ENCODE measurements at regions not wholly inside any gene's neighbourhood (a gene's known extent, or its start where the extent isn't known, plus 50 kb on each side); places are given as distances from the start of the nearest gene placed in this dataset.
"Not testable (repeated sequence)": the region's sequence is repeated elsewhere in the genome, so short reads cannot be mapped to it uniquely, and the experiment has no call there.

- DNase-seq (ENCODE audit: low read depth in 2 of 2, low spot score in 1 of 2) = no peak
Measured at GRCh38 chr3:8343058-8343457, 158.6 kb upstream of the LMCD1 start.

GRCh38 chr3:8345398-8345797 lies 156.2 kb upstream of the LMCD1 start:
- DNase-seq (ENCODE audit: low read depth in 2 of 2, low spot score in 1 of 2) = no peak

- DNase-seq (ENCODE audit: low read depth in 2 of 2, low spot score in 1 of 2) = no peak
Measured at GRCh38 chr3:8348076-8348475, 153.5 kb upstream of the LMCD1 start.

GRCh38 chr3:8352475-8352874 lies 149.1 kb upstream of the LMCD1 start:
- DNase-seq (ENCODE audit: low read depth in 2 of 2, low spot score in 1 of 2) = no peak

GRCh38 chr3:8353364-8353763 lies 148.3 kb upstream of the LMCD1 start:
- DNase-seq (ENCODE audit: low read depth in 2 of 2, low spot score in 1 of 2) = no peak

- no peak for DNase-seq (ENCODE audit: low read depth in 2 of 2, low spot score in 1 of 2)
Measured at GRCh38 chr3:8355346-8355745, 146.3 kb upstream of the LMCD1 start.

- not testable (repeated sequence) for DNase-seq (ENCODE audit: low read depth in 2 of 2, low spot score in 1 of 2)
Measured at GRCh38 chr3:8356066-8356465, 145.6 kb upstream of the LMCD1 start.

GRCh38 chr3:8357859-8358258 lies 143.8 kb upstream of the LMCD1 start:
- no peak for DNase-seq (ENCODE audit: low read depth in 2 of 2, low spot score in 1 of 2)

- DNase-seq (ENCODE audit: low read depth in 2 of 2, low spot score in 1 of 2) = no peak
Measured at GRCh38 chr3:8359133-8359532, 142.5 kb upstream of the LMCD1 start.

- no peak for DNase-seq (ENCODE audit: low read depth in 2 of 2, low spot score in 1 of 2)
Measured at GRCh38 chr3:8363200-8363599, 138.4 kb upstream of the LMCD1 start.

- DNase-seq (ENCODE audit: low read depth in 2 of 2, low spot score in 1 of 2) = no peak
Measured at GRCh38 chr3:8365541-8365940, 136.1 kb upstream of the LMCD1 start.

- no peak for DNase-seq (ENCODE audit: low read depth in 2 of 2, low spot score in 1 of 2)
Measured at GRCh38 chr3:8366219-8366810, 135.3 kb upstream of the LMCD1 start.

- no peak for DNase-seq (ENCODE audit: low read depth in 2 of 2, low spot score in 1 of 2)
Measured at GRCh38 chr3:8368598-8368997, 133.0 kb upstream of the LMCD1 start.

GRCh38 chr3:8369638-8370037 lies 132.0 kb upstream of the LMCD1 start:
- DNase-seq (ENCODE audit: low read depth in 2 of 2, low spot score in 1 of 2) = no peak

GRCh38 chr3:8371085-8371551 lies 130.5 kb upstream of the LMCD1 start:
- DNase-seq (ENCODE audit: low read depth in 2 of 2, low spot score in 1 of 2) = no peak

GRCh38 chr3:8371960-8372463 lies 129.6 kb upstream of the LMCD1 start:
- DNase-seq (ENCODE audit: low read depth in 2 of 2, low spot score in 1 of 2) = no peak

- no peak for DNase-seq (ENCODE audit: low read depth in 2 of 2, low spot score in 1 of 2)
Measured at GRCh38 chr3:8380904-8381704, 120.5 kb upstream of the LMCD1 start.

- DNase-seq (ENCODE audit: low read depth in 2 of 2, low spot score in 1 of 2) = no peak
Measured at GRCh38 chr3:8385848-8386620, 115.6 kb upstream of the LMCD1 start.

GRCh38 chr3:8387571-8387970 lies 114.1 kb upstream of the LMCD1 start:
- DNase-seq (ENCODE audit: low read depth in 2 of 2, low spot score in 1 of 2) = no peak

- DNase-seq (ENCODE audit: low read depth in 2 of 2, low spot score in 1 of 2) = no peak
Measured at GRCh38 chr3:8399686-8400085, 101.9 kb upstream of the LMCD1 start.

GRCh38 chr3:8400911-8401310 lies 100.7 kb upstream of the LMCD1 start:
- DNase-seq (ENCODE audit: low read depth in 2 of 2, low spot score in 1 of 2) = no peak

- no peak for DNase-seq (ENCODE audit: low read depth in 2 of 2, low spot score in 1 of 2)
Measured at GRCh38 chr3:8403996-8404395, 97.6 kb upstream of the LMCD1 start.

Measured in stimulated activated CD8-positive, alpha-beta memory T cell treated with anti-CD3 and anti-CD28 coated beads, Interleukin-4, amount 100 ng/mL, for 1 hour (primary cell).